ENCODE measurements at regions not wholly inside any gene's neighbourhood (a gene's known extent, or its start where the extent isn't known, plus 50 kb on each side); places are given as distances from the start of the nearest gene placed in this dataset.

DNA sequence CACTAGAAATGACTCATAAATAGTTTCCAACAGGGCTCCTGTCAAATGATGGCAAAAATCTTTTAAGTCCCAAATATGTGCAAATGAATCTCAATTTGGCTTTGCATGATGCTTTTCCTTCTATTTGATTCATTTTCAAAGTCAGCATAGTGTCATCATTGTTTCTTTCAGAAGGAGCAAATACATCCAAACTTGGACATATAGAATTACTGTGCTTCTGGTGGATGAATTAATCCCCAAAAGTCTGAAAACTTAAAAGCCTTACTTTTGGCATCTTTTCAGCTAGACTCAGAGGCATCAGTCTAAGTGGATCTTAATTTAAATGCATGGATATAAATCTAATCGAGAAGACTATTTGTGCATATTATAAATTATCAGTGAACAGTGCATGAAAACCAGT, 578.1 kb upstream of the FZD8 start:
- intact Hi-C loops (cut with DNase I): no loop called here
- no peak for DNase-seq
- no peak for TF ChIP-seq POLR2A (IDR thresholded peaks at IDR 0.05)
- no peak overlapping the region for H3K27ac ChIP-seq
- no peak for ATAC-seq
- no peaks in the 10 kb centered on the region for H3K4me1 ChIP-seq
- WGBS (ENCODE audit: insufficient coverage, low coverage, low lambda C conversion rate, missing lambda C conversion rate): 75% methylated on average over 1 of the region's 1 CpG
- H3K9me3 ChIP-seq: no peaks in the 10 kb centered on the region
- H3K36me3 ChIP-seq: no peaks in the 10 kb centered on the region
- no peaks in the 10 kb centered on the region for H3K27me3 ChIP-seq
- H3K4me3 ChIP-seq: no peak overlapping the region

DNA sequence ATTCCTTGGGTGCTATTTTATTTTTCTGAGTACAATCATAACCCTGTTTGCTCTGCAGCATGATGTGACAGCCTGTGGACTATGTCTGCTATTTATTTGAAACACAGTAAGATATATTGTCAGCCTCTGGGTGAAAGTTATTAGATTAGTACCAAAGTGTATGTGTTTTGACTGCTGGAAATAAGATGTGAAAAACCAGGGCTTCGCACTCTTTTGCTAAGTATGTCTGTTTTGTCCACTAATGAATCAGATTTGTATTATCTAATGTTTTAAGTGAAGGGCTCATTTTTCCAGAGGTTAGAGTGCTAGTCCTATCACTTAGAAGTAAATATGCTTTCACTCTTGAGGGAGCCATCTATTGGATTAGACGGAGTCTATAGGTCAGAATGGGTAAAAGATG, 569.8 kb upstream of the FZD8 start:
- WGBS (ENCODE audit: insufficient coverage, low coverage, low lambda C conversion rate, missing lambda C conversion rate): 73% methylated on average over 2 of the region's 2 CpGs
- no peaks in the 10 kb centered on the region for H3K27me3 ChIP-seq
- no peaks in the 10 kb centered on the region for H3K4me1 ChIP-seq
- no peak overlapping the region for H3K27ac ChIP-seq
- ATAC-seq (no peak), DNase-seq (no peak)
- no peak overlapping the region for H3K4me3 ChIP-seq
- no peak for TF ChIP-seq POLR2A (IDR thresholded peaks at IDR 0.05)
- TF ChIP-seq, protein P1, sequence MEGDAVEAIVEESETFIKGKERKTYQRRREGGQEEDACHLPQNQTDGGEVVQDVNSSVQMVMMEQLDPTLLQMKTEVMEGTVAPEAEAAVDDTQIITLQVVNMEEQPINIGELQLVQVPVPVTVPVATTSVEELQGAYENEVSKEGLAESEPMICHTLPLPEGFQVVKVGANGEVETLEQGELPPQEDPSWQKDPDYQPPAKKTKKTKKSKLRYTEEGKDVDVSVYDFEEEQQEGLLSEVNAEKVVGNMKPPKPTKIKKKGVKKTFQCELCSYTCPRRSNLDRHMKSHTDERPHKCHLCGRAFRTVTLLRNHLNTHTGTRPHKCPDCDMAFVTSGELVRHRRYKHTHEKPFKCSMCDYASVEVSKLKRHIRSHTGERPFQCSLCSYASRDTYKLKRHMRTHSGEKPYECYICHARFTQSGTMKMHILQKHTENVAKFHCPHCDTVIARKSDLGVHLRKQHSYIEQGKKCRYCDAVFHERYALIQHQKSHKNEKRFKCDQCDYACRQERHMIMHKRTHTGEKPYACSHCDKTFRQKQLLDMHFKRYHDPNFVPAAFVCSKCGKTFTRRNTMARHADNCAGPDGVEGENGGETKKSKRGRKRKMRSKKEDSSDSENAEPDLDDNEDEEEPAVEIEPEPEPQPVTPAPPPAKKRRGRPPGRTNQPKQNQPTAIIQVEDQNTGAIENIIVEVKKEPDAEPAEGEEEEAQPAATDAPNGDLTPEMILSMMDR (IDR thresholded peaks at IDR 0.05): no peak
- intact Hi-C loops (cut with DNase I): no loop called here
- no peaks in the 10 kb centered on the region for H3K9me3 ChIP-seq
- no peaks in the 10 kb centered on the region for H3K36me3 ChIP-seq

DNA sequence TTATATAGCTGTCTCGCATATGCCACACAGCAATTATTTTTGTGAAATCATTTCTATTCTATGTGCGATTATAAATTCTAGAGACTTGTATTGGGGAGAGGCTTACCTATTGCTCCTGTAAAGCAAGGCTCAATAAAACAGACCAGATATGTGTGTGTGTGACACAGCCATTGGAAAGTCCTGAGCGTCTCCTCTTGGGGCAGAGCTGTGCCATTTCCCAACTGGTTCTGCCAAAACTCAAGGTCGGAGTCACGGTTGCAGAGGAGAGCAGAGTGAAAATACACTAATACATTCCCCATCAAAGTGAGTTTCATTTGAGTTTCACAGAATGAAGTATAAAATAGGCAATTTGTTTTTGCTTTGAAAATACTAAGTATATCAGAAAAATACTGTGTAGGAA, 567.4 kb upstream of the FZD8 start:
- no peaks in the 10 kb centered on the region for H3K36me3 ChIP-seq
- H3K4me3 ChIP-seq: no peak overlapping the region
- ATAC-seq (no peak), DNase-seq (no peak)
- no peaks in the 10 kb centered on the region for H3K9me3 ChIP-seq
- no peaks in the 10 kb centered on the region for H3K27me3 ChIP-seq
- TF ChIP-seq, protein P1 (IDR thresholded peaks at IDR 0.05): no peak
- no peak for TF ChIP-seq POLR2A (IDR thresholded peaks at IDR 0.05)
- no peaks in the 10 kb centered on the region for H3K4me1 ChIP-seq
- 82% methylated on average over 5 of the region's 5 CpGs for WGBS (ENCODE audit: insufficient coverage, low coverage, low lambda C conversion rate, missing lambda C conversion rate)
- no peak overlapping the region for H3K27ac ChIP-seq
- intact Hi-C loops (cut with DNase I): no loop called here

DNA sequence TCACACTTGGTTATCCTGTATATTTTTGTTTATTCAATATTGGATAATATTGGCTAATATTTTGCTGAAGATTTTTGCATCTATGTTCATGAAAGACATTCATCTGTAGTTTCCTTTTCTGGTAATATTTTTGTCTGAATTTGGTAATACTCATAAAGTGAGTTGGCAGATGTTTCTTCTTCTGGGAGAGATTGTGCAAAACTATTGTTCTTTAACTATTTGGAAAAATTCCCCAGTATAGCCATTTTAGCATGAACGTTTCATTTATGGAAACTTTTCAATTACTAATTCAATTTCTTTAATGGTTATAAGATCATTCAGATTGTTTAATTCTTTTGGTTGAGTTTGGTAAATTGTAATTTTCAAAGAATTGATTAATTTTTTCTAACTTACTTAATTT, 560.8 kb upstream of the FZD8 start:
- Histone ChIP-seq H3K4me1 (no peaks in the 10 kb centered on the region), H3K36me3 (no peaks in the 10 kb centered on the region), H3K4me3 (no peak overlapping the region), H3K9me3 (no peaks in the 10 kb centered on the region), H3K27me3 (no peaks in the 10 kb centered on the region), H3K27ac (no peak overlapping the region)
- ATAC-seq: no peak
- no peak for DNase-seq
- TF ChIP-seq, protein P1 (IDR thresholded peaks at IDR 0.05): no peak
- TF ChIP-seq POLR2A (IDR thresholded peaks at IDR 0.05): no peak
- intact Hi-C loops (cut with DNase I): no loop called here
- WGBS (ENCODE audit: insufficient coverage, low coverage, low lambda C conversion rate, missing lambda C conversion rate): 41% methylated on average over 1 of the region's 1 CpG

DNA sequence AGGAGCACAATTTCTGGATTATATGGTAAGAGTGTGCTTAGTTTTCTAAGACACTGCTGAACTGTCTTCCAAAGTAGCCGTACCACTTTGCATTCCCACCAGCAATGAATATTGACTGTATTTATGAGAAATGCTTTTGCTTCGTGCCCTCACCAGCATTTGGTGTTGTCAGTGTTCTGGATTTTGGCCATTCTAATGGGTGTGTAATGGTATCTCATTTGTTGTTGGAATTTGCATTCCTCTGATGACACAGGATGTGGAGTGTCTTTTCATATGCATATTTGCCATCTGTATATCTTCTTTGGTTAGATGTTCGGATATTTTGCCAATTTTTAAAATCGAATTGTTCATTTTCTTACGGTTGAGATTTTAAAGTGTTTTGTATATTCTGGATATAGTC, 558.5 kb upstream of the FZD8 start:
- Histone ChIP-seq H3K36me3 (no peaks in the 10 kb centered on the region), H3K9me3 (no peaks in the 10 kb centered on the region), H3K27me3 (no peaks in the 10 kb centered on the region), H3K27ac (no peak overlapping the region), H3K4me3 (no peak overlapping the region), H3K4me1 (no peaks in the 10 kb centered on the region)
- TF ChIP-seq, protein P1 (IDR thresholded peaks at IDR 0.05): no peak
- no peak for TF ChIP-seq POLR2A (IDR thresholded peaks at IDR 0.05)
- intact Hi-C loops (cut with DNase I): no loop called here
- no peak for ATAC-seq
- WGBS (ENCODE audit: insufficient coverage, low coverage, low lambda C conversion rate, missing lambda C conversion rate): 71% methylated on average over 5 of the region's 5 CpGs
- no peak for DNase-seq

Measured in right lobe of liver (tissue), 6 donors.